ENCODE measurements at regions not wholly inside any gene's neighbourhood (a gene's known extent, or its start where the extent isn't known, plus 50 kb on each side); places are given as distances from the start of the nearest gene placed in this dataset.

DNA sequence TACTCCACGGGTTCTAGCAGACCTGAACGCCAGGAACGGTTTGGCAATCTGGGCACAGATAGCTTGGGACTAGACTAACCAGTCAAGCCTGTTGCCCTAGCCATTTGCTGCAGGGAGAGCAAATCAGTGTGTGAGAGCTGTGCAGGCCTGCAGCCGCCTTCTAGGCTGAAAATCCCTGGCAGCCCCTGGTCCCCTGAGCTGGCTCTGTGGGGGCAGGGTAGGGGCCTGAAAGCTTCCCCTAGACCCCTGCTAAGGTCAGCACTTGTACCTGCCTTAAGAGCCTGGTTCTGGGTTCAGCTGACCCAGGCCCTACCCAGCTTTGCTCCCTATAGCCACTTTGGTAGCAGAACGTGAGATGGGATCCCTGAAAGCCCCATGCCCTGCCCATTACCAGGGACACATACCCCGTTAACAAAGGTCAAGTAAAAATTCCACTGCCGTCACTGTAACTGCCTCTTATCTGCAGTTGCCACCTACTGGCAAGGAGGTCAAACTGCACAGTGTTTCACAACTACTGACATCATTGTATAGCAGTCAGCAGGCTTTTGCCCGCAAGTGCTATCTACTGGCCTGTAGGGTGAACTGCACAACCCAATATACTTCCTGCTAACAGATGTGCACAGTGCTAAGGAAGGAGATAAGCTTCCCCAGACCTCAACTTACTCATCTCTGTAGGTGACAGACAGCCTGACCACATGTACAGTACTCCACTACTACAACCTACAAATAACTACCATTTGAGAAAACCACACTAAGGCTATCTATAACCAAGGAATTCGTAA, 95.1 kb upstream of the OLIG3 start:
- peak; percentile 46 for ATAC-seq (ENCODE audit: low read depth)

More for the DNA sequence above, 95.1 kb upstream of the OLIG3 start:
- Histone ChIP-seq H3K27me3 (ENCODE audit: control insufficient read depth, insufficient read depth, low read length) (no peaks in the 10 kb centered on the region), H3K9ac (ENCODE audit: low read depth, low read length) (no peak overlapping the region), H4K20me1 (ENCODE audit: insufficient read depth, low read length) (no peaks in the 10 kb centered on the region), H2BK20ac (ENCODE audit: low read depth, low read length) (no peak overlapping the region), H2AK5ac (ENCODE audit: low read depth, low read length) (no peak overlapping the region), H3K79me1 (ENCODE audit: low read depth in 1 of 2, low read length in 2 of 2) (no peaks in the 10 kb centered on the region), H2BK120ac (ENCODE audit: low read depth, low read length) (no peak overlapping the region), H3K18ac (ENCODE audit: low read depth, low read length) (no peak overlapping the region), H4K8ac (ENCODE audit: low read depth in 2 of 2, low read length in 2 of 2) (no peak overlapping the region), H3K4me2 (ENCODE audit: low read depth, low read length) (no peak overlapping the region), H2AK9ac (replicated peaks; ENCODE audit: low read depth, low read length, poor library complexity) (no peak overlapping the region), H2BK5ac (ENCODE audit: low read depth, low read length, poor library complexity, severe bottlenecking) (no peak overlapping the region), H3K4me3 (ENCODE audit: insufficient read depth, low read depth, low read length) (no peak overlapping the region), H2AFZ (replicated peaks; ENCODE audit: low read length, poor library complexity) (no peak overlapping the region), H3K14ac (replicated peaks; ENCODE audit: low read depth, low read length) (no peak overlapping the region), H3K36me3 (ENCODE audit: control insufficient read depth, insufficient read depth, low read length) (no peaks in the 10 kb centered on the region), H3K4me1 (ENCODE audit: control insufficient read depth, insufficient read depth, low read length) (no peaks in the 10 kb centered on the region), H3K27ac (ENCODE audit: insufficient read depth, low read length) (no peak overlapping the region), H4K91ac (ENCODE audit: insufficient read depth, low read depth, low read length) (no peak overlapping the region), H3K9me3 (ENCODE audit: control insufficient read depth, insufficient read depth, low read length) (no peaks in the 10 kb centered on the region), H3K9me1 (ENCODE audit: insufficient read depth, low read length) (no peaks in the 10 kb centered on the region), H3K4ac (ENCODE audit: low read depth, low read length) (no peak overlapping the region), H3K56ac (ENCODE audit: extremely low read depth, insufficient read depth, low read length) (no peak overlapping the region), H3K23ac (ENCODE audit: low read depth, low read length) (no peak overlapping the region), H4K5ac (ENCODE audit: low read depth, low read length) (no peak overlapping the region), H2BK15ac (ENCODE audit: low read depth, low read length) (no peak overlapping the region)
- WGBS, 2 experiments (ENCODE audit: extremely low coverage in 2 of 2, insufficient read length in 1 of 2): 47% methylated on average over 6 of the region's 9 CpGs; no CpG with 5 or more reads in 1 of the 2 experiments
- ChIA-PET CTCF (interaction anchor here (0.5 kb wide), 1 partner anchor 13 kb away, joined by 3 read pairs; no protein-coding TSS in a partner anchor), POLR2A (ENCODE audit: unreplicated experiment) (no interaction called here)
- intact Hi-C loops (cut with micrococcal nuclease) (no loop called here), in situ Hi-C loops (cut with MboI; ENCODE audit: low sequenced_read_pairs) (no loop called here), dilution Hi-C loops (cut with HindIII; ENCODE audit: low sequenced_read_pairs, unreplicated experiment) (no loop called here)
- BruUV-seq (replicated peaks): no TSS peak
- DNase-seq: peak; percentile 50
- no peak for TF ChIP-seq CHD1 (IDR thresholded peaks at IDR 0.05; ENCODE audit: low read depth, low read length)
- TF ChIP-seq, protein P1, sequence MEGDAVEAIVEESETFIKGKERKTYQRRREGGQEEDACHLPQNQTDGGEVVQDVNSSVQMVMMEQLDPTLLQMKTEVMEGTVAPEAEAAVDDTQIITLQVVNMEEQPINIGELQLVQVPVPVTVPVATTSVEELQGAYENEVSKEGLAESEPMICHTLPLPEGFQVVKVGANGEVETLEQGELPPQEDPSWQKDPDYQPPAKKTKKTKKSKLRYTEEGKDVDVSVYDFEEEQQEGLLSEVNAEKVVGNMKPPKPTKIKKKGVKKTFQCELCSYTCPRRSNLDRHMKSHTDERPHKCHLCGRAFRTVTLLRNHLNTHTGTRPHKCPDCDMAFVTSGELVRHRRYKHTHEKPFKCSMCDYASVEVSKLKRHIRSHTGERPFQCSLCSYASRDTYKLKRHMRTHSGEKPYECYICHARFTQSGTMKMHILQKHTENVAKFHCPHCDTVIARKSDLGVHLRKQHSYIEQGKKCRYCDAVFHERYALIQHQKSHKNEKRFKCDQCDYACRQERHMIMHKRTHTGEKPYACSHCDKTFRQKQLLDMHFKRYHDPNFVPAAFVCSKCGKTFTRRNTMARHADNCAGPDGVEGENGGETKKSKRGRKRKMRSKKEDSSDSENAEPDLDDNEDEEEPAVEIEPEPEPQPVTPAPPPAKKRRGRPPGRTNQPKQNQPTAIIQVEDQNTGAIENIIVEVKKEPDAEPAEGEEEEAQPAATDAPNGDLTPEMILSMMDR (conservative IDR thresholded peaks at IDR 0.05; ENCODE audit: low read depth, low read length): peak; percentile 45
- TF ChIP-seq, protein P2, sequence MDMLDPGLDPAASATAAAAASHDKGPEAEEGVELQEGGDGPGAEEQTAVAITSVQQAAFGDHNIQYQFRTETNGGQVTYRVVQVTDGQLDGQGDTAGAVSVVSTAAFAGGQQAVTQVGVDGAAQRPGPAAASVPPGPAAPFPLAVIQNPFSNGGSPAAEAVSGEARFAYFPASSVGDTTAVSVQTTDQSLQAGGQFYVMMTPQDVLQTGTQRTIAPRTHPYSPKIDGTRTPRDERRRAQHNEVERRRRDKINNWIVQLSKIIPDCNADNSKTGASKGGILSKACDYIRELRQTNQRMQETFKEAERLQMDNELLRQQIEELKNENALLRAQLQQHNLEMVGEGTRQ (IDR thresholded peaks at IDR 0.05; ENCODE audit: low read depth, low read length): no peak
- TF ChIP-seq CEBPB (IDR thresholded peaks at IDR 0.05; ENCODE audit: low read depth, low read length): peak; percentile 60; the same call in 1 of the 2 replicates
- no peak for TF ChIP-seq RFX5 (IDR thresholded peaks at IDR 0.05; ENCODE audit: low read depth, low read length)
- peak; percentile 25; the same call in 1 of the 2 replicates for TF ChIP-seq RAD21 (IDR thresholded peaks at IDR 0.05; ENCODE audit: low read length)
- TF ChIP-seq SMC3 (IDR thresholded peaks at IDR 0.05; ENCODE audit: low read depth, low read length): 0 out of 2 replicates have a peak, but pooled peaks have one; percentile 13
